Hematopoietic multipotent progenitor cell treated with erythropoietin and hydrocortisone succinate and interleukin-3 and kit ligand, for 6 days (in vitro differentiated cells): ENCODE measurements at regions not wholly inside any gene's neighbourhood (a gene's known extent, or its start where the extent isn't known, plus 50 kb on each side); places are given as distances from the start of the nearest gene placed in this dataset.

ENCODE experiments used
- DNase-seq: peaks from one replicate; pipeline ENCODE4 v3.0.0-alpha.2; 2015

- DNase-seq = no peak
These were observed 165.9 kb downstream of the ST6GAL2 start for GRCh38 chr2:106720026-106720425.

- DNase-seq = no peak
These were observed 161.6 kb downstream of the ST6GAL2 start for GRCh38 chr2:106724301-106724794.

GRCh38 chr2:106734165-106734564 is 151.8 kb downstream of the ST6GAL2 start:
- no peak for DNase-seq

- DNase-seq = no peak
These were observed 150.2 kb downstream of the ST6GAL2 start for GRCh38 chr2:106735807-106736206.

GRCh38 chr2:106736221-106736620 is 149.7 kb downstream of the ST6GAL2 start:
- no peak for DNase-seq

GRCh38 chr2:106745468-106745867 is 140.5 kb downstream of the ST6GAL2 start:
- peak; percentile 2 for DNase-seq

- no peak for DNase-seq
These were observed 136.1 kb downstream of the ST6GAL2 start for GRCh38 chr2:106749823-106750222.
